NCI-H1417 (cell line): ENCODE measurements at regions not wholly inside any gene's neighbourhood (a gene's known extent, or its start where the extent isn't known, plus 50 kb on each side); places are given as distances from the start of the nearest gene placed in this dataset.
A peak's percentile ranks its signal among the peaks of the same experiment; 100 is the strongest.

ENCODE experiments used
- DNase-seq, 3 experiments: peaks; one replicate each; lab custom pipeline; 2025; lab: John Stamatoyannopoulos, UW

DNA sequence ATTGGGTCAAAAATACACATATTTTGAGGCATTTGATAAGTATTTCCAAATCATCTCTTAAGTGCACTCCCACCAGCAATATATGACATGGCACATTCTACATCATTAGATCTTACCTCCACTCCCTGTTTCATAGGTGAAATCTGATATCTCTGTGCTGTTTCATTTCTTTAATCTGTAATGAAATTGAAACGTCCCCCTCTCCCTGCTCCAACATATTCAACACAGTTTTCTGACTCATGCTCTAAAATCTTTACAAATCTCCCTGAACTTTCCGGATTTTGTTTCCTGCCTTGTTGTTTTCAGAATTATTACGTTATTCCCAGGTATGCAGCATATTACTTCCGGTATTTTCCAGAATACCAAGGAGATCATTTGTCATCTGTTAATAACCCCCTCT is 66.1 kb upstream of the AKT3 start:
- DNase-seq: no peak

DNA sequence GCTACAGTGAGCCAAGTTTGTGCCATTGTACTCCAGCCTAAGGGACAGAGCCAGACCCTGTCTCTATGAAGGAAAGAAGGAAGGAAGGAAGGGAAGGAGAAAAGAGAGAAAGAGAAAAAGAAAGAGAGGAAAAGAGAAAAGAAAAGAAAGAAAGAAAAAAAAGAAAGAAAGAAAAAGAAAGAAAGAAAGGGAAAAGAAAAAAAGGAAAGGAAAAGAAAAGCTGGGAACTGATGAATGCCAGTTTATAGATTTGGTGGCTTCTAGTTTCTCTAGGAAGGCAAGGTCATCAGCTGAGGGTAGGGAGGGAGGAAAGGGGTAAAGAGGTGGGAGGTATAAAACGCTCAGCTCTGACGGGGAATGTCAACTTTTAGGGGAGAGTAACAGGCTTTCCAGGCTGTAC is 62.3 kb upstream of the AKT3 start:
- DNase-seq: no peak

GRCh38 chr1:243910607-243911006 is 60.6 kb upstream of the AKT3 start:
- no peak for DNase-seq

GRCh38 chr1:243903895-243904294 is 53.9 kb upstream of the AKT3 start:
- DNase-seq: no peak

- no peak for DNase-seq
These were observed 53.0 kb upstream of the AKT3 start for GRCh38 chr1:243903041-243903440.

DNA sequence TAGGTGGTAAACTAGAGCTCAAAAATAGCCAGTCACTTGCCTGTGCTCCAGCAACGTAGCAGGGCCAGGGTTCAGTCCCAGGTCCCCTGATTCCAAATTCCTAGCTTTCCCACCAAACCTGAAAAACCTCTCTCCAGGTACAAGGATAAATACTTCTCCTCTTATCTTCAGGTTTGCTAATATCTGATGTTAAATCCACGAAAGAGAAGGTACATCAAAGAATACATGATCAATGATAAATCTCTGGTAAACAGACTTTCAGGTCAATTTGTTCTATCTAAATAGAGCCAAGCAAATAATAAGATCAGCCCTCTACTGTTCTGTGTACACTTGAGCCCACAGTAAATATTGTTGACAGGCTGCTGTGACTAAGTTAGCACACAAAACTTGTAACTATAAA is 52.1 kb upstream of the AKT3 start:
- DNase-seq: peak in 1 of 3 experiments; percentile 21
